K562 (cell line): ENCODE measurements at regions not wholly inside any gene's neighbourhood (a gene's known extent, or its start where the extent isn't known, plus 50 kb on each side); places are given as distances from the start of the nearest gene placed in this dataset.
A peak's percentile ranks its signal among the peaks of the same experiment; 100 is the strongest.

Source experiments
- ATAC-seq: fragments of 200-7000 bp; cut with Tn5 transposase; 3 replicates; pipeline ENCODE4 v1.9.1; 2020; ENCODE audit warnings: moderate library complexity
- BruUV-seq: library from RNA; stranded (reverse); fragments of 400-500 nt; replicated peaks from 2 replicates; lab custom pipeline; 2021; lab: Mats Ljungman, UMichigan
- CTCF ChIA-PET: fragments of 300-600 bp; formaldehyde crosslinking; extraction: SDS; loops from one replicate; lab custom pipeline; 2021; ENCODE audit warnings: low intra/inter-chr PET ratio; lab: Yijun Ruan, JAX
- POLR2A ChIA-PET: fragments of 300-600, 350-650 bp; sonication (Branson Sonifier 250); formaldehyde crosslinking; extraction: SDS; loops from one replicate; lab custom pipeline; 2021; ENCODE audit warnings: antibody characterized with exemption, inconsistent platforms; lab: Yijun Ruan, JAX
- DNase-seq, 4 experiments: peaks; one replicate each; pipeline versions ENCODE4 v3.0.0 to v3.0.0-alpha.2; 2011 to 2018; ENCODE audit warnings: low spot score in 3 of 4, mixed read lengths in 3 of 4; ENCODE audit errors: extremely low read depth in 1 of 4
- FAIRE-seq: peaks from 2 replicates; lab custom pipeline; 2011; peaks lifted over from hg19 to GRCh38; lab: Jason Lieb, UNC
- H2AFZ ChIP-seq: 2 replicates; pipeline ENCODE4 v1.6.0; 2011; ENCODE audit warnings: low read depth, low read length, control low read depth, inconsistent platforms
- H3K27ac ChIP-seq: fragments of 200-600 bp; 3 replicates; pipeline ENCODE4 v1.8.0; 2011; ENCODE audit warnings: low read depth, mild to moderate bottlenecking, control low read depth, inconsistent platforms, low read length, moderate library complexity, mixed read lengths; ENCODE audit errors: extremely low read depth
- H3K27me3 ChIP-seq, 2 experiments: fragments of 300-600 bp in 1 of 2; 2 replicates in 1 of 2; 3 replicates in 1 of 2; pipeline versions ENCODE4 v1.6.0 to v1.8.0; 2011; ENCODE audit warnings: inconsistent platforms in 2 of 2, low read length in 2 of 2, mild to moderate bottlenecking in 1 of 2, mixed read lengths in 1 of 2, moderate library complexity in 1 of 2; ENCODE audit not compliant: control insufficient read depth in 2 of 2, insufficient read depth in 2 of 2
- H3K36me3 ChIP-seq: fragments of 300-600 bp; 3 replicates; pipeline ENCODE4 v1.8.0; 2011; ENCODE audit warnings: mild to moderate bottlenecking, low read length, inconsistent platforms; ENCODE audit not compliant: control insufficient read depth, insufficient read depth
- H3K4me1 ChIP-seq, 2 experiments: fragments of 200-600 bp in 1 of 2; replicated peaks in 1 of 2; 2 replicates in 1 of 2; 3 replicates in 1 of 2; pipeline versions ENCODE4 v1.5.1 to v1.8.0; 2011; ENCODE audit warnings: inconsistent platforms in 2 of 2, low read length in 2 of 2, mild to moderate bottlenecking in 1 of 2, mixed read lengths in 1 of 2, moderate library complexity in 1 of 2; ENCODE audit not compliant: control insufficient read depth in 2 of 2, insufficient read depth in 2 of 2
- H3K4me2 ChIP-seq: 2 replicates; pipeline ENCODE4 v1.6.1; 2011; ENCODE audit warnings: low read length, control low read depth, inconsistent platforms, mixed read lengths; ENCODE audit not compliant: insufficient read depth
- H3K4me3 ChIP-seq: fragments of 200-600 bp; sonication (generic), shearing (Covaris generic); 2 replicates; pipeline ENCODE4 v1.5.1; 2016; ENCODE audit warnings: control low read depth, inconsistent platforms
- H3K79me2 ChIP-seq: fragments of 200-600 bp; 3 replicates; pipeline ENCODE4 v1.8.0; 2011; ENCODE audit warnings: low read length, inconsistent platforms; ENCODE audit not compliant: control insufficient read depth, insufficient read depth
- H3K9ac ChIP-seq, 2 experiments: 2 replicates each; pipeline versions ENCODE4 v1.6.0 to v1.6.1; 2011; ENCODE audit warnings: low read depth in 2 of 2, low read length in 2 of 2, control low read depth in 1 of 2, inconsistent platforms in 1 of 2, mild to moderate bottlenecking in 1 of 2, mixed read lengths in 1 of 2; ENCODE audit not compliant: insufficient read depth in 1 of 2
- H3K9me1 ChIP-seq: one replicate; pipeline ENCODE4 v1.6.0; 2011; ENCODE audit warnings: inconsistent platforms, mild to moderate bottlenecking, low read length, moderate library complexity; ENCODE audit not compliant: control insufficient read depth, insufficient read depth
- H3K9me3 ChIP-seq: replicated peaks from 2 replicates; pipeline ENCODE4 v1.5.1; 2011; ENCODE audit warnings: low read depth, low read length, inconsistent platforms; ENCODE audit not compliant: control insufficient read depth, insufficient read depth
- H4K20me1 ChIP-seq: replicated peaks from 2 replicates; pipeline ENCODE4 v1.6.1; 2011; ENCODE audit warnings: low read length, inconsistent platforms, mixed read lengths; ENCODE audit not compliant: control insufficient read depth, insufficient read depth
- CBX1 ChIP-seq: sonication (generic); IDR thresholded peaks from 2 replicates; pipeline ENCODE4 v1.6.1; 2016; ENCODE audit warnings: antibody characterized with exemption, low read depth, mild to moderate bottlenecking
- CREBBP ChIP-seq: IDR thresholded peaks from one replicate; pipeline ENCODE4 v1.6.1; 2012; ENCODE audit warnings: low read depth, mild to moderate bottlenecking, control low read depth, inconsistent platforms, low read length
- FOXJ3 ChIP-seq: sonication (generic); formaldehyde crosslinking; IDR thresholded peaks from 2 replicates; pipeline ENCODE4 v1.4.0; 2020; ENCODE audit warnings: mild to moderate bottlenecking, missing genetic modification reagents
- KLF16 ChIP-seq: IDR thresholded peaks from 2 replicates; pipeline ENCODE4 v1.6.1; 2016; ENCODE audit warnings: antibody characterized with exemption
- MEF2A ChIP-seq: IDR thresholded peaks from 2 replicates; pipeline ENCODE4 v1.6.1; 2011; ENCODE audit warnings: low read depth, mild to moderate bottlenecking, low read length, moderate library complexity; ENCODE audit not compliant: control insufficient read depth
- MYC ChIP-seq, 2 experiments: fragments of 250-450 bp in 1 of 2; sonication (Bioruptor Pico) in 1 of 2; IDR thresholded peaks; 2 replicates each; pipeline versions ENCODE4 v1.5.1 to v1.6.1; 2012 to 2021; ENCODE audit warnings: low read depth in 2 of 2, borderline replicate concordance in 1 of 2, improper control_type of control experiment in 1 of 2, low read length in 1 of 2, mild to moderate bottlenecking in 1 of 2, moderate library complexity in 1 of 2
- RFX7 ChIP-seq: fragments of 250-450 bp; sonication (Bioruptor Pico); IDR thresholded peaks from 2 replicates; pipeline ENCODE4 v1.5.1; 2021; ENCODE audit warnings: mild to moderate bottlenecking
- SRSF7 ChIP-seq: fragments of 200-400 bp; formaldehyde crosslinking; optimal IDR thresholded peaks from 2 replicates; pipeline ENCODE3; 2017; ENCODE audit warnings: mild to moderate bottlenecking, low read depth, low read length
- YY1 ChIP-seq, 3 experiments: IDR thresholded peaks; 2 replicates each; pipeline ENCODE4 v1.6.1; 2011; ENCODE audit warnings: low read length in 2 of 3, mild to moderate bottlenecking in 2 of 3, moderate library complexity in 2 of 3, borderline replicate concordance in 1 of 3, control low read depth in 1 of 3, low read depth in 1 of 3; ENCODE audit not compliant: insufficient read depth in 3 of 3, insufficient replicate concordance in 2 of 3, control insufficient read depth in 1 of 3, insufficient read length in 1 of 3; ENCODE audit errors: extremely low read depth in 1 of 3
- ZKSCAN1 ChIP-seq: fragments of 150-350 bp; IDR thresholded peaks from 2 replicates; pipeline ENCODE4 v1.6.1; 2016; ENCODE audit warnings: low read depth, low read length
- ZNF551 ChIP-seq: fragments of 250-450 bp; sonication (Bioruptor Pico); IDR thresholded peaks from 2 replicates; pipeline ENCODE4 v1.5.0; 2021; ENCODE audit warnings: mild to moderate bottlenecking, moderate library complexity
- ZNF584 ChIP-seq: fragments of 200-800 bp; sonication (Bioruptor generic); IDR thresholded peaks from 2 replicates; pipeline ENCODE4 v1.6.1; 2016; ENCODE audit warnings: low read depth, mild to moderate bottlenecking, missing genetic modification characterization, missing compliant biosample characterization
- ZNF75A ChIP-seq: fragments of 450-650 bp; formaldehyde crosslinking; IDR thresholded peaks from 2 replicates; pipeline ENCODE4 v1.4.0; 2020; ENCODE audit warnings: mild to moderate bottlenecking
- WGBS: fragments of 100-300 bp; shearing (Covaris generic); methylation state at CpG from one replicate; pipeline ENCODE4 v1.1.6; 2016; ENCODE audit warnings: low coverage, mixed read lengths; ENCODE audit not compliant: insufficient coverage; ENCODE audit errors: missing lambda C conversion rate; 5-methylcytosine and 5-hydroxymethylcytosine counted together
- in situ Hi-C: fragments of 300-500 bp; cut with MboI; formaldehyde crosslinking; loops from 4 replicates; pipeline ENCODE4 v1.15.0; 2018; ENCODE audit warnings: inconsistent platforms, mixed read lengths
- intact Hi-C: fragments of 100-400 bp; cut with micrococcal nuclease; formaldehyde crosslinking; loops from 2 replicates; pipeline ENCODE4 v1.14.2; 2022
- TF ChIP-seq, protein P1 (sequence below): fragments of 450-650 bp; IDR thresholded peaks from 2 replicates; pipeline ENCODE4 v1.6.1; 2016

DNA sequence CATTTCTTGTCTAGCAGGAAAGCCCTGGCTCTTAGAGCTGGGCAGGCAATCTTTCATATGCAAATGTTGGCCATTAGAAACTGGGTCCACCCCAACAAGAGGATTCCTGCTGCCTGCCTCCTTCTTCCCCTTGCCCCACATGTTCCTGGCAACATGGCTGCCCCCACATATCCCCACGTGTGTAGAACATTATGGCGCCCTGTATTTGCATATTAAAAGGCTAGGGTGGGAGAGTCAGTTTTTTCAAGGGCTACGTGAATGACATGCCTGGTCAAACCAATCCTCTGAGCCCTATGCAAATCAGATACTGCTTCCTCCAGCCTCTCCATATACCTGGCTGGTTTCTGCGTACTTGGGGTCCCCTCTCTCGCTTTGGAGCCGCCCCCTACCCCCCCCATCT is 514.0 kb downstream of the FUT8 start:
- Histone ChIP-seq H3K4me1 (0 out of 5 replicates have a peak, but pooled peaks cover 0 to 7% of the 10 kb centered on the region in 2 experiments), H3K79me2 (no peaks in the 10 kb centered on the region), H3K4me3 (no peak overlapping the region), H3K36me3 (no peaks in the 10 kb centered on the region), H3K9ac (no peak overlapping the region), H3K4me2 (no peak overlapping the region), H4K20me1 (no peaks in the 10 kb centered on the region), H3K27me3 (no peaks in the 10 kb centered on the region), H2AFZ (peak overlapping the region; percentile 39; the same call in 1 of the 2 replicates), H3K27ac (no peak overlapping the region), H3K9me1 (peaks cover 2% of the 10 kb centered on the region), H3K9me3 (no peaks in the 10 kb centered on the region)
- in situ Hi-C loops, result no loop called here
- ChIA-PET CTCF (no interaction called here), POLR2A (interaction anchor here (0.6 to 1.3 kb wide), 2 partner anchors 9 to 657 kb away, joined by 3 read pairs; no protein-coding TSS in a partner anchor)
- intact Hi-C loops, result no loop called here
- DNase-seq (no peak), ATAC-seq (no peak), FAIRE-seq (no peak)
- no TSS peak for BruUV-seq
- 9% methylated on average over 1 of the region's 6 CpGs for WGBS
- peak in 1 of 3 experiments; percentile 44 for TF ChIP-seq YY1 (IDR thresholded peaks at IDR 0.05; ENCODE audit: borderline replicate concordance in 1 of 3, control insufficient read depth in 1 of 3, extremely low read depth in 1 of 3, insufficient read depth in 3 of 3, insufficient read length in 1 of 3, insufficient replicate concordance in 2 of 3, low read depth in 1 of 3, low read length in 2 of 3)
- no peak for TF ChIP-seq ZNF75A (CRISPR knock-in tag)
- no peak for TF ChIP-seq ZNF551 (CRISPR knock-in tag)
- TF ChIP-seq RFX7 (CRISPR knock-in tag), result no peak
- no peak for TF ChIP-seq ZKSCAN1
- TF ChIP-seq MEF2A, result no peak
- TF ChIP-seq SRSF7, result no peak
- no peak for TF ChIP-seq CBX1
- TF ChIP-seq MYC (IDR thresholded peaks at IDR 0.05; ENCODE audit: low read depth, low read length), result no peak
- TF ChIP-seq MYC (CRISPR knock-in tag; IDR thresholded peaks at IDR 0.05; ENCODE audit: borderline replicate concordance, low read depth), result no peak
- no peak for TF ChIP-seq KLF16
- TF ChIP-seq, protein P1, sequence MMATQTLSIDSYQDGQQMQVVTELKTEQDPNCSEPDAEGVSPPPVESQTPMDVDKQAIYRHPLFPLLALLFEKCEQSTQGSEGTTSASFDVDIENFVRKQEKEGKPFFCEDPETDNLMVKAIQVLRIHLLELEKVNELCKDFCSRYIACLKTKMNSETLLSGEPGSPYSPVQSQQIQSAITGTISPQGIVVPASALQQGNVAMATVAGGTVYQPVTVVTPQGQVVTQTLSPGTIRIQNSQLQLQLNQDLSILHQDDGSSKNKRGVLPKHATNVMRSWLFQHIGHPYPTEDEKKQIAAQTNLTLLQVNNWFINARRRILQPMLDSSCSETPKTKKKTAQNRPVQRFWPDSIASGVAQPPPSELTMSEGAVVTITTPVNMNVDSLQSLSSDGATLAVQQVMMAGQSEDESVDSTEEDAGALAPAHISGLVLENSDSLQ, result peak; percentile 37; the same call in 1 of the 2 replicates
- no peak for TF ChIP-seq CREBBP
- TF ChIP-seq FOXJ3 (CRISPR knock-in tag), result no peak
- no peak for TF ChIP-seq ZNF584 (CRISPR knock-in tag)
